GM12878 (cell line): ENCODE measurements at regions not wholly inside any gene's neighbourhood (a gene's known extent, or its start where the extent isn't known, plus 50 kb on each side); places are given as distances from the start of the nearest gene placed in this dataset.

Source experiments
- ATAC-seq: fragments of 200-7000 bp; cut with Tn5 transposase; 3 replicates; pipeline ENCODE4 v1.9.1; 2020; ENCODE audit warnings: mild to moderate bottlenecking, moderate library complexity
- BruUV-seq: library from RNA; stranded (reverse); fragments of 400-500 nt; replicated peaks from 2 replicates; lab custom pipeline; 2021; lab: Mats Ljungman, UMichigan
- CTCF ChIA-PET: fragments of 300-600 bp; sonication (Branson Sonifier 250); formaldehyde crosslinking; extraction: SDS; loops from one replicate; lab custom pipeline; 2021; ENCODE audit warnings: inconsistent platforms; lab: Yijun Ruan, JAX
- POLR2A ChIA-PET: fragments of 350-600 bp; formaldehyde crosslinking; extraction: SDS; loops from one replicate; lab custom pipeline; 2021; ENCODE audit warnings: inconsistent platforms; lab: Charles Lee
- RAD21 ChIA-PET: fragments of 300-600 bp; sonication (Branson Sonifier 250); formaldehyde crosslinking; loops from one replicate; lab custom pipeline; 2023; ENCODE audit warnings: antibody characterized with exemption; ENCODE audit not compliant: unreplicated experiment; lab: Charles Lee
- SMC1A ChIA-PET: fragments of 300-600 bp; sonication (Branson Sonifier 250); formaldehyde crosslinking; loops from one replicate; lab custom pipeline; 2023; ENCODE audit not compliant: unreplicated experiment, uncharacterized antibody; lab: Charles Lee
- DNase-seq: peaks from one replicate; pipeline ENCODE4 v3.0.0-alpha.2; 2011; ENCODE audit warnings: low read depth, low spot score
- FAIRE-seq: peaks from 3 replicates; lab custom pipeline; 2011; peaks lifted over from hg19 to GRCh38; lab: Jason Lieb, UNC
- H2AFZ ChIP-seq: 2 replicates; pipeline ENCODE4 v1.6.0; 2011; ENCODE audit warnings: low read depth, low read length, control low read depth; ENCODE audit not compliant: control insufficient read depth
- H3K27ac ChIP-seq: 2 replicates; pipeline ENCODE4 v1.5.1; 2011; ENCODE audit warnings: control low read depth; ENCODE audit not compliant: control insufficient read depth, insufficient read depth
- H3K27me3 ChIP-seq, 2 experiments: replicated peaks in 1 of 2; 2 replicates each; pipeline versions ENCODE4 v1.6.0 to v1.6.1; 2011; ENCODE audit warnings: low read length in 1 of 2; ENCODE audit not compliant: control insufficient read depth in 2 of 2, insufficient read depth in 2 of 2
- H3K36me3 ChIP-seq, 2 experiments: 2 replicates each; pipeline ENCODE4 v1.5.1; 2011; ENCODE audit warnings: low read length in 1 of 2; ENCODE audit not compliant: control insufficient read depth in 2 of 2, insufficient read depth in 2 of 2
- H3K4me1 ChIP-seq: 2 replicates; pipeline ENCODE4 v1.6.1; 2011; ENCODE audit warnings: mild to moderate bottlenecking, low read length, moderate library complexity, mixed read lengths; ENCODE audit not compliant: control insufficient read depth, insufficient read depth
- H3K4me2 ChIP-seq: 2 replicates; pipeline ENCODE4 v1.6.0; 2011; ENCODE audit warnings: control low read depth; ENCODE audit not compliant: control insufficient read depth, insufficient read depth
- H3K4me3 ChIP-seq: fragments of 200-600 bp; sonication (generic); 2 replicates; pipeline ENCODE4 v1.5.1; 2016
- H3K79me2 ChIP-seq: 2 replicates; pipeline ENCODE4 v1.6.0; 2011; ENCODE audit warnings: low read length; ENCODE audit not compliant: control insufficient read depth, insufficient read depth
- H3K9ac ChIP-seq: 2 replicates; pipeline ENCODE4 v1.8.0; 2011; ENCODE audit warnings: low read length, control low read depth, mixed read lengths; ENCODE audit not compliant: control insufficient read depth, insufficient read depth
- H3K9me3 ChIP-seq: replicated peaks from 3 replicates; pipeline ENCODE4 v1.5.1; 2011; ENCODE audit warnings: mild to moderate bottlenecking, low read length; ENCODE audit not compliant: control insufficient read depth, insufficient read depth
- H4K20me1 ChIP-seq: 2 replicates; pipeline ENCODE4 v1.6.0; 2011; ENCODE audit not compliant: control insufficient read depth, insufficient read depth
- MTA3 ChIP-seq: IDR thresholded peaks from 2 replicates; pipeline ENCODE4 v1.6.1; 2012; ENCODE audit warnings: low read length, inconsistent platforms, borderline replicate concordance
- NRF1 ChIP-seq: conservative IDR thresholded peaks from 2 replicates; pipeline ENCODE4 v1.6.1; 2011; ENCODE audit warnings: mild to moderate bottlenecking, low read depth, low read length, improper control_type of control experiment
- SMAD5 ChIP-seq: IDR thresholded peaks from 2 replicates; pipeline ENCODE4 v1.6.1; 2016; ENCODE audit warnings: antibody characterized with exemption, low read depth
- SPI1 ChIP-seq: IDR thresholded peaks from 2 replicates; pipeline ENCODE4 v1.6.1; 2011; ENCODE audit warnings: low read depth, mild to moderate bottlenecking, low read length, moderate library complexity, borderline replicate concordance; ENCODE audit not compliant: insufficient read depth
- TCF3 ChIP-seq: IDR thresholded peaks from 2 replicates; pipeline ENCODE4 v1.6.1; 2012; ENCODE audit warnings: low read depth, mild to moderate bottlenecking, low read length, borderline replicate concordance; ENCODE audit not compliant: insufficient read depth
- WRNIP1 ChIP-seq: IDR thresholded peaks from 2 replicates; pipeline ENCODE4 v1.6.1; 2011; ENCODE audit warnings: low read depth, low read length, improper control_type of control experiment, borderline replicate concordance
- ZNF217 ChIP-seq: fragments of 450-650 bp; IDR thresholded peaks from 2 replicates; pipeline ENCODE4 v1.6.1; 2017; ENCODE audit warnings: antibody characterized with exemption, mild to moderate bottlenecking
- ZZZ3 ChIP-seq: IDR thresholded peaks from 2 replicates; pipeline ENCODE4 v1.6.1; 2011; ENCODE audit warnings: low read depth; ENCODE audit not compliant: control insufficient read depth, insufficient read length
- WGBS: methylation state at CpG from one replicate; pipeline ENCODE4 v1.1.6; 2016; ENCODE audit warnings: low lambda C conversion rate; ENCODE audit not compliant: insufficient replicate concordance, insufficient coverage; ENCODE audit errors: missing lambda C conversion rate; 5-methylcytosine and 5-hydroxymethylcytosine counted together
- in situ Hi-C: fragments of 300-500 bp; cut with MboI; formaldehyde crosslinking; loops from 9 replicates; pipeline ENCODE4 v1.14.3; 2018; ENCODE audit warnings: mixed read lengths
- intact Hi-C: fragments of 100-400 bp; cut with micrococcal nuclease; formaldehyde crosslinking; loops from one replicate; pipeline ENCODE4 v1.14.2; 2022; ENCODE audit not compliant: unreplicated experiment
- TF ChIP-seq, protein P1 (sequence below): fragments of 450-650 bp; IDR thresholded peaks from 2 replicates; pipeline ENCODE4 v1.6.1; 2017; ENCODE audit warnings: mild to moderate bottlenecking
- TF ChIP-seq, protein P2 (sequence below): fragments of 450-650 bp; IDR thresholded peaks from 2 replicates; pipeline ENCODE4 v1.6.1; 2017; ENCODE audit warnings: low read depth, mild to moderate bottlenecking, moderate library complexity

DNA sequence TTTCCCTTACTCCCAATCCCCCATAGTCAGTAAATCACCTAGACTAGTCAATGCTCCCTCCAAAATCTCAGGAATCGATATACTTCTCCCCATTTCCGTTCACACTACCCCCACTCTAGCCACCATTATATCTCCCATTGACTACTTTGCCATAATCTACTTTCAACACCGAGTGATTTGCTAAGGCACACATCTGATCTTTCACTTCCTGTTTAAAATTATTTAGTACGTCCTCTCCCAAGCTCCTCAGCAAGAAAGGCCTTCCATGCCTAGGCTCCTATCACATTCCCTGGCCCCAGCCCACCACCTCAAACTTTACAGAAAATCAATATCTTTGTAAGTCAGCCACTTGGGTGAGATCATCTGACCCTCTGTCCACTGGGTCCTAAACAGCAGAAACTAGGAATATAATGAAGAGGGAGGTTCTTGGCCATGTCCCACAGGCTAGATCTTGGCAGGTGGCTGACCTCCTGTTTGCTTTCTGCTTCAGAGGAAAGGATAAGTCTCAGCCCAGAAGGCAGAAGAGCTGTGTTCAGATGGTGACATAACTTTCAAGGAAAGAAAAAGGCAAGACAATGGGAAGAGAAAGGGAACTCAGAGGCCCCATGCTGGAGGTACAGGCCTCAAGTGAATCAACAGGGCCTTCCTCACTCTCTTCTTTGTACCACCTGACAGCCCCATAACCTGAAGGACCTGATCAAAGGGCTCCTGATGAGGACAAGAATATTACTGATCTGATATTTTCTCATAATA lies 103.0 kb downstream of the RPL22L1 start:
- no peaks in the 10 kb centered on the region for H3K4me1 ChIP-seq
- no peaks in the 10 kb centered on the region for H3K9me3 ChIP-seq
- no peaks in the 10 kb centered on the region for H4K20me1 ChIP-seq
- DNase-seq (no peak), FAIRE-seq (no peak), ATAC-seq (no peak)
- 19% methylated on average over 4 of the region's 4 CpGs for WGBS
- H3K27me3 ChIP-seq: peaks cover 0 to 2% of the 10 kb centered on the region in 2 experiments; a peak in 2 of 4 replicates
- POLR2A ChIA-PET: no interaction called here
- H3K4me2 ChIP-seq: no peak overlapping the region
- in situ Hi-C loops: no loop called here
- H3K27ac ChIP-seq: no peak overlapping the region
- no peak overlapping the region for H3K9ac ChIP-seq
- TF ChIP-seq ZNF217 (no peak), MTA3 (no peak), SMAD5 (no peak), SPI1 (0 out of 2 replicates have a peak, but pooled peaks have one; percentile 4), NRF1 (no peak)
- H3K79me2 ChIP-seq: no peaks in the 10 kb centered on the region
- no peak overlapping the region for H2AFZ ChIP-seq
- SMC1A ChIA-PET: no interaction called here
- CTCF ChIA-PET: no interaction called here
- no peak overlapping the region for H3K4me3 ChIP-seq
- no TSS peak for BruUV-seq
- intact Hi-C loops: no loop called here
- RAD21 ChIA-PET: no interaction called here
- H3K36me3 ChIP-seq: no peaks in the 10 kb centered on the region

DNA sequence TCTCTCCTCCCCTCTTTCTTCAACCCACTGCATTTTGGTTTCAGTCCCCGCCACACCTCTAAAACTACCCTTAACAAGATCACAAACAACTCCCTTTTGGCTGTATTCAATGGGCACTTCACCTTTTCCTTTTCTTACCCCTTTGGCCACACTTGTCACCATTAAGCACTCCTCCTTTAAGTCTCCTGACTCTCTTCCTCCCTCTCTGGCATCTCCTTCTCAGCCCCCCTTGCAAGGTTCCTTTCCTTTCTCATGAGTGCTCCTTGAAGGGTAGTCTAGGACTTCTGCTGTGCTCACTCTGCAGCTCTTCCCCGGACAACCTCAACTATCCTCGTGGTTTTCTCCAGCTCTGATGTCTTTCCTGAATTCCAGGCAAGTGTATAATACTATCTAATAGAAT lies 103.7 kb downstream of the RPL22L1 start:
- no TSS peak for BruUV-seq
- CTCF ChIA-PET: interaction anchor here (1.5 kb wide), 1 partner anchor 46 kb away, joined by 5 read pairs; no protein-coding TSS in a partner anchor
- DNase-seq: no peak
- no peak for TF ChIP-seq WRNIP1
- TF ChIP-seq, protein P1, sequence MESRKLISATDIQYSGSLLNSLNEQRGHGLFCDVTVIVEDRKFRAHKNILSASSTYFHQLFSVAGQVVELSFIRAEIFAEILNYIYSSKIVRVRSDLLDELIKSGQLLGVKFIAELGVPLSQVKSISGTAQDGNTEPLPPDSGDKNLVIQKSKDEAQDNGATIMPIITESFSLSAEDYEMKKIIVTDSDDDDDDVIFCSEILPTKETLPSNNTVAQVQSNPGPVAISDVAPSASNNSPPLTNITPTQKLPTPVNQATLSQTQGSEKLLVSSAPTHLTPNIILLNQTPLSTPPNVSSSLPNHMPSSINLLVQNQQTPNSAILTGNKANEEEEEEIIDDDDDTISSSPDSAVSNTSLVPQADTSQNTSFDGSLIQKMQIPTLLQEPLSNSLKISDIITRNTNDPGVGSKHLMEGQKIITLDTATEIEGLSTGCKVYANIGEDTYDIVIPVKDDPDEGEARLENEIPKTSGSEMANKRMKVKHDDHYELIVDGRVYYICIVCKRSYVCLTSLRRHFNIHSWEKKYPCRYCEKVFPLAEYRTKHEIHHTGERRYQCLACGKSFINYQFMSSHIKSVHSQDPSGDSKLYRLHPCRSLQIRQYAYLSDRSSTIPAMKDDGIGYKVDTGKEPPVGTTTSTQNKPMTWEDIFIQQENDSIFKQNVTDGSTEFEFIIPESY: no peak
- TF ChIP-seq, protein P2, sequence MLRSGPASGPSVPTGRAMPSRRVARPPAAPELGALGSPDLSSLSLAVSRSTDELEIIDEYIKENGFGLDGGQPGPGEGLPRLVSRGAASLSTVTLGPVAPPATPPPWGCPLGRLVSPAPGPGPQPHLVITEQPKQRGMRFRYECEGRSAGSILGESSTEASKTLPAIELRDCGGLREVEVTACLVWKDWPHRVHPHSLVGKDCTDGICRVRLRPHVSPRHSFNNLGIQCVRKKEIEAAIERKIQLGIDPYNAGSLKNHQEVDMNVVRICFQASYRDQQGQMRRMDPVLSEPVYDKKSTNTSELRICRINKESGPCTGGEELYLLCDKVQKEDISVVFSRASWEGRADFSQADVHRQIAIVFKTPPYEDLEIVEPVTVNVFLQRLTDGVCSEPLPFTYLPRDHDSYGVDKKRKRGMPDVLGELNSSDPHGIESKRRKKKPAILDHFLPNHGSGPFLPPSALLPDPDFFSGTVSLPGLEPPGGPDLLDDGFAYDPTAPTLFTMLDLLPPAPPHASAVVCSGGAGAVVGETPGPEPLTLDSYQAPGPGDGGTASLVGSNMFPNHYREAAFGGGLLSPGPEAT: no peak
- no peak for TF ChIP-seq ZZZ3
- TF ChIP-seq TCF3: no peak
- TF ChIP-seq, all 136 proteins: peak for 0
- no peak overlapping the region for H3K9ac ChIP-seq
- H4K20me1 ChIP-seq: no peaks in the 10 kb centered on the region
- no peaks in the 10 kb centered on the region for H3K36me3 ChIP-seq
- ChIA-PET RAD21 (interaction anchor here (1.6 kb wide), 1 partner anchor 352 kb away, joined by 5 read pairs; no protein-coding TSS in a partner anchor), SMC1A (no interaction called here), POLR2A (no interaction called here)
- no peak overlapping the region for H3K27ac ChIP-seq
- H3K79me2 ChIP-seq: no peaks in the 10 kb centered on the region
- H3K9me3 ChIP-seq: no peaks in the 10 kb centered on the region
- no peaks in the 10 kb centered on the region for H3K4me1 ChIP-seq
- no peak for FAIRE-seq
- in situ Hi-C loops: no loop called here
- H2AFZ ChIP-seq: no peak overlapping the region
- no peak overlapping the region for H3K4me2 ChIP-seq
- no peak for ATAC-seq
- no peak overlapping the region for H3K4me3 ChIP-seq
- 22% methylated on average over 3 of the region's 3 CpGs for WGBS
- peaks cover 0 to 2% of the 10 kb centered on the region in 2 experiments; a peak in 2 of 4 replicates for H3K27me3 ChIP-seq
- intact Hi-C loops: no loop called here
